ENCODE measurements at regions not wholly inside any gene's neighbourhood (a gene's known extent, or its start where the extent isn't known, plus 50 kb on each side); places are given as distances from the start of the nearest gene placed in this dataset.

- Histone ChIP-seq H3K4me3 (ENCODE audit: low read depth, low read length) (no peak overlapping the region), H3K36me3 (ENCODE audit: control insufficient read depth, insufficient read depth, low read length) (peaks cover 3% of the 10 kb centered on the region), H3K27me3 (ENCODE audit: control insufficient read depth, insufficient read depth, low read length) (no peaks in the 10 kb centered on the region)
- DNase-seq (ENCODE audit: low read depth) (no peak), FAIRE-seq (no peak)
- TF ChIP-seq CTCF (IDR thresholded peaks at IDR 0.05; ENCODE audit: insufficient read depth, low read length, severe bottlenecking), result no peak
These were observed 461.6 kb downstream of the ETS1 start for GRCh38 chr11:128125723-128126122.

GRCh38 chr11:128116885-128117284, 470.5 kb downstream of the ETS1 start:
- peaks cover 1% of the 10 kb centered on the region for H3K36me3 ChIP-seq (ENCODE audit: control insufficient read depth, insufficient read depth, low read length)
- H3K4me3 ChIP-seq (ENCODE audit: low read depth, low read length), result no peak overlapping the region
- H3K27me3 ChIP-seq (ENCODE audit: control insufficient read depth, insufficient read depth, low read length), result no peaks in the 10 kb centered on the region
- DNase-seq (ENCODE audit: low read depth) (no peak), FAIRE-seq (no peak)
- no peak for TF ChIP-seq CTCF (IDR thresholded peaks at IDR 0.05; ENCODE audit: insufficient read depth, low read length, severe bottlenecking)

GRCh38 chr11:128116447-128116846, 470.9 kb downstream of the ETS1 start:
- Histone ChIP-seq H3K36me3 (ENCODE audit: control insufficient read depth, insufficient read depth, low read length) (peaks cover 1% of the 10 kb centered on the region), H3K4me3 (ENCODE audit: low read depth, low read length) (no peak overlapping the region), H3K27me3 (ENCODE audit: control insufficient read depth, insufficient read depth, low read length) (no peaks in the 10 kb centered on the region)
- DNase-seq (ENCODE audit: low read depth) (no peak), FAIRE-seq (no peak)
- no peak for TF ChIP-seq CTCF (IDR thresholded peaks at IDR 0.05; ENCODE audit: insufficient read depth, low read length, severe bottlenecking)

GRCh38 chr11:128105950-128106349, 481.4 kb downstream of the ETS1 start:
- TF ChIP-seq CTCF (IDR thresholded peaks at IDR 0.05; ENCODE audit: insufficient read depth, low read length, severe bottlenecking), result no peak
- H3K36me3 ChIP-seq (ENCODE audit: control insufficient read depth, insufficient read depth, low read length), result peaks cover 1% of the 10 kb centered on the region
- DNase-seq (ENCODE audit: low read depth) (no peak), FAIRE-seq (no peak)
- H3K27me3 ChIP-seq (ENCODE audit: control insufficient read depth, insufficient read depth, low read length), result no peaks in the 10 kb centered on the region
- no peak overlapping the region for H3K4me3 ChIP-seq (ENCODE audit: low read depth, low read length)

- FAIRE-seq, result no peak
- no peak for TF ChIP-seq CTCF (IDR thresholded peaks at IDR 0.05; ENCODE audit: insufficient read depth, low read length, severe bottlenecking)
These were observed 481.8 kb downstream of the ETS1 start for GRCh38 chr11:128105511-128105910.

GRCh38 chr11:128103278-128103873, 484.0 kb downstream of the ETS1 start:
- no peaks in the 10 kb centered on the region for H3K27me3 ChIP-seq (ENCODE audit: control insufficient read depth, insufficient read depth, low read length)
- FAIRE-seq, result no peak
- no peak overlapping the region for H3K4me3 ChIP-seq (ENCODE audit: low read depth, low read length)
- H3K36me3 ChIP-seq (ENCODE audit: control insufficient read depth, insufficient read depth, low read length), result peaks cover 1% of the 10 kb centered on the region
- DNase-seq (ENCODE audit: low read depth), result no peak
- TF ChIP-seq CTCF (IDR thresholded peaks at IDR 0.05; ENCODE audit: insufficient read depth, low read length, severe bottlenecking), result no peak

More at GRCh38 chr11:128105511-128105910, 481.8 kb downstream of the ETS1 start:
- Histone ChIP-seq H3K27me3 (ENCODE audit: control insufficient read depth, insufficient read depth, low read length) (no peaks in the 10 kb centered on the region), H3K36me3 (ENCODE audit: control insufficient read depth, insufficient read depth, low read length) (peaks cover 1% of the 10 kb centered on the region), H3K4me3 (ENCODE audit: low read depth, low read length) (no peak overlapping the region)
- no peak for DNase-seq (ENCODE audit: low read depth)

Measured in bronchial epithelial cell (primary cell).